Left lung (tissue), 4 donors: ENCODE measurements at regions not wholly inside any gene's neighbourhood (a gene's known extent, or its start where the extent isn't known, plus 50 kb on each side); places are given as distances from the start of the nearest gene placed in this dataset.

Experiments
- ATAC-seq: fragments of 200-7000 bp; cut with Tn5 transposase; one replicate; pipeline ENCODE4 v1.9.1; 2020; ENCODE audit warnings: moderate library complexity
- DNase-seq, 4 donors: peaks; one replicate each; pipeline ENCODE4 v3.0.0-alpha.2; 2013 to 2020
- H3K27ac ChIP-seq, 2 donors: fragments of 200-600 bp; sonication (generic) in 1 of 2; one replicate each; pipeline versions ENCODE4 v1.5.0 to v1.8.0; 2020 to 2021
- H3K27me3 ChIP-seq, 2 donors: fragments of 200-600 bp; sonication (generic) in 1 of 2; one replicate each; pipeline versions ENCODE4 v1.5.0 to v1.8.0; 2020 to 2021
- H3K36me3 ChIP-seq, 2 donors: fragments of 200-600 bp; sonication (generic) in 1 of 2; one replicate each; pipeline versions ENCODE4 v1.5.0 to v1.8.0; 2020 to 2021
- H3K4me1 ChIP-seq, 2 donors: fragments of 200-600 bp; one replicate each; pipeline ENCODE4 v1.8.0; 2021
- H3K4me3 ChIP-seq, 2 donors: fragments of 200-600 bp; sonication (generic) in 1 of 2; one replicate each; pipeline versions ENCODE4 v1.5.0 to v1.8.0; 2020 to 2021; ENCODE audit warnings: mild to moderate bottlenecking in 1 of 2
- H3K9me3 ChIP-seq, 2 donors: fragments of 200-600 bp; sonication (generic) in 1 of 2; one replicate each; pipeline versions ENCODE4 v1.5.0 to v1.8.0; 2020 to 2021
- intact Hi-C, 2 donors: fragments of 100-400 bp; cut with DNase I; formaldehyde crosslinking; loops; one replicate each; pipeline versions ENCODE4 v1.11.2 to v1.14.2; 2022
- TF ChIP-seq, protein P1 (sequence below), 2 donors: fragments of 200-600 bp; sonication (generic) in 1 of 2; IDR thresholded peaks; one replicate each; pipeline versions ENCODE4 v1.5.0 to v1.8.0; 2021; ENCODE audit warnings: antibody characterized with exemption in 2 of 2
- donor health status: DM: no; HTN: yes; CAD: no.
- donor health status: DM: no; HTN: no; CAD: no.

DNA sequence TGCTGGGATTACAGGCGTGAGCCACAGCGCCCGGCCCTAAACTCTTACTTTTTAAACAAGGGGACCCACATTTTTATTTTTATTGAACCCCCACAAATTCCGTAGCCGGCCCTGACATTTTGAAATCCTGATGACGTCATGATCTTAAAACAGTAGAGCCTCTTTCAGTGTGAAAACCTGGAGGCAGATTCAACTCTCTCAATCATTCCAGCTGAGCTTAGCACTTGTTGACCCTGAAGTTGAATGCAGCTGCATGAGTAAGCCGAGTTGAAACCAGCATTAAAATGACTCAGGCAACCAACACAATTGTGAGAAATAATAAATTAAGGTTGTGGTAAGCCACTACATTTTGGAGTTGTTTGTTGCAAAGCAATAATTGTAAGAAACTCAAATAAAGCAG lies 93.9 kb upstream of the ADGRL4 start:
- H3K4me3 ChIP-seq: no peak overlapping the region
- intact Hi-C loops: no loop called here
- DNase-seq (no peak), ATAC-seq (no peak)
- no peaks in the 10 kb centered on the region for H3K27me3 ChIP-seq
- TF ChIP-seq, protein P1, sequence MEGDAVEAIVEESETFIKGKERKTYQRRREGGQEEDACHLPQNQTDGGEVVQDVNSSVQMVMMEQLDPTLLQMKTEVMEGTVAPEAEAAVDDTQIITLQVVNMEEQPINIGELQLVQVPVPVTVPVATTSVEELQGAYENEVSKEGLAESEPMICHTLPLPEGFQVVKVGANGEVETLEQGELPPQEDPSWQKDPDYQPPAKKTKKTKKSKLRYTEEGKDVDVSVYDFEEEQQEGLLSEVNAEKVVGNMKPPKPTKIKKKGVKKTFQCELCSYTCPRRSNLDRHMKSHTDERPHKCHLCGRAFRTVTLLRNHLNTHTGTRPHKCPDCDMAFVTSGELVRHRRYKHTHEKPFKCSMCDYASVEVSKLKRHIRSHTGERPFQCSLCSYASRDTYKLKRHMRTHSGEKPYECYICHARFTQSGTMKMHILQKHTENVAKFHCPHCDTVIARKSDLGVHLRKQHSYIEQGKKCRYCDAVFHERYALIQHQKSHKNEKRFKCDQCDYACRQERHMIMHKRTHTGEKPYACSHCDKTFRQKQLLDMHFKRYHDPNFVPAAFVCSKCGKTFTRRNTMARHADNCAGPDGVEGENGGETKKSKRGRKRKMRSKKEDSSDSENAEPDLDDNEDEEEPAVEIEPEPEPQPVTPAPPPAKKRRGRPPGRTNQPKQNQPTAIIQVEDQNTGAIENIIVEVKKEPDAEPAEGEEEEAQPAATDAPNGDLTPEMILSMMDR (IDR thresholded peaks at IDR 0.05): no peak
- no peaks in the 10 kb centered on the region for H3K4me1 ChIP-seq
- H3K27ac ChIP-seq: no peak overlapping the region
- no peaks in the 10 kb centered on the region for H3K9me3 ChIP-seq
- H3K36me3 ChIP-seq: no peaks in the 10 kb centered on the region

- H3K9me3 ChIP-seq: no peaks in the 10 kb centered on the region
- H3K27me3 ChIP-seq: no peaks in the 10 kb centered on the region
- DNase-seq (no peak), ATAC-seq (no peak)
- no peak overlapping the region for H3K4me3 ChIP-seq
- H3K36me3 ChIP-seq: no peaks in the 10 kb centered on the region
- H3K27ac ChIP-seq: no peak overlapping the region
- intact Hi-C loops: no loop called here
- TF ChIP-seq, protein P1 (IDR thresholded peaks at IDR 0.05): no peak
- H3K4me1 ChIP-seq: no peaks in the 10 kb centered on the region
These were observed 84.5 kb upstream of the ADGRL4 start for GRCh38 chr1:79090985-79091384.

- TF ChIP-seq, protein P1 (IDR thresholded peaks at IDR 0.05): no peak
- no peak for DNase-seq
- H3K27ac ChIP-seq: no peak overlapping the region
- no peaks in the 10 kb centered on the region for H3K9me3 ChIP-seq
- intact Hi-C loops: no loop called here
- H3K4me3 ChIP-seq: no peak overlapping the region
- no peak for ATAC-seq
- no peaks in the 10 kb centered on the region for H3K27me3 ChIP-seq
- H3K4me1 ChIP-seq: no peaks in the 10 kb centered on the region
- no peaks in the 10 kb centered on the region for H3K36me3 ChIP-seq
These were observed 83.4 kb upstream of the ADGRL4 start for GRCh38 chr1:79089946-79090345.

DNA sequence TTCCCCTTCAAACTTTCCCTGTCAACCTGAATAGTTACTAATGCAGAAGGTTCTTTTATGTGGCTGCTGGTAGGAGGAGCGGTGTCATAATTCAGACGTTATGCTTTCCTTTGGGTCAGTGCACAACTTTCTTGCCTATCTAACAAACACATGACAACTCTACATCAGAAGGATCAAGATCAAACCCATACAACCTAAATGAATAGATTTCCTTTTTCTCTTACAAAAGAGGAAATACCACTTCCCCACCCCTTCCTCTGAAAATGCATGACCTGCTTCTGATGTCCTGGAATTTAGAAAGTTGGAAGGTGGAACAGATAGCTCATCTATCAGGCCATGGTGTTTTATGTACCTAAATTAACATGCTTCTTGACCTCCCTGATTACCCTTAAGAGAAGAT lies 75.7 kb upstream of the ADGRL4 start:
- H3K4me1 ChIP-seq: no peaks in the 10 kb centered on the region
- no peaks in the 10 kb centered on the region for H3K9me3 ChIP-seq
- no peak overlapping the region for H3K27ac ChIP-seq
- no peak overlapping the region for H3K4me3 ChIP-seq
- H3K27me3 ChIP-seq: no peaks in the 10 kb centered on the region
- intact Hi-C loops: no loop called here
- ATAC-seq (no peak), DNase-seq (no peak)
- TF ChIP-seq, protein P1 (IDR thresholded peaks at IDR 0.05): no peak
- H3K36me3 ChIP-seq: no peaks in the 10 kb centered on the region

GRCh38 chr1:79079770-79080169 lies 73.2 kb upstream of the ADGRL4 start:
- DNase-seq (peak in 1 of 4 donors; percentile 5), ATAC-seq (peak; percentile 75)
- H3K36me3 ChIP-seq: no peaks in the 10 kb centered on the region
- no peak overlapping the region for H3K27ac ChIP-seq
- no peak overlapping the region for H3K4me3 ChIP-seq
- intact Hi-C loops: no loop called here
- no peaks in the 10 kb centered on the region for H3K4me1 ChIP-seq
- H3K9me3 ChIP-seq: no peaks in the 10 kb centered on the region
- TF ChIP-seq, protein P1 (IDR thresholded peaks at IDR 0.05): no peak
- H3K27me3 ChIP-seq: no peaks in the 10 kb centered on the region
